ENCODE measurements at regions not wholly inside any gene's neighbourhood (a gene's known extent, or its start where the extent isn't known, plus 50 kb on each side); places are given as distances from the start of the nearest gene placed in this dataset.

GRCh38 chr2:19125901-19126680 lies 232.3 kb downstream of the OSR1 start:
- Histone ChIP-seq H3K9me3 (ENCODE audit: control insufficient read depth, insufficient read depth, low read length) (no peaks in the 10 kb centered on the region), H3K27ac (ENCODE audit: low read depth, low read length) (no peak overlapping the region), H3K27me3 (ENCODE audit: control insufficient read depth, insufficient read depth, low read length) (no peaks in the 10 kb centered on the region), H3K4me3 (ENCODE audit: low read depth, low read length) (no peak overlapping the region)
- no peak for DNase-seq (ENCODE audit: low read depth, low spot score)
- POLR2A ChIA-PET = no interaction called here
- no peak for TF ChIP-seq CTCF (IDR thresholded peaks at IDR 0.05; ENCODE audit: low read depth, low read length)
- CTCF ChIA-PET = no interaction called here

- peak overlapping the region; percentile 49 for H3K27ac ChIP-seq (ENCODE audit: low read depth, low read length)
- H3K27me3 ChIP-seq (ENCODE audit: control insufficient read depth, insufficient read depth, low read length) = peaks cover 3% of the 10 kb centered on the region
These were observed 234.3 kb downstream of the OSR1 start for GRCh38 chr2:19124135-19124534.

GRCh38 chr2:19123556-19123955 lies 234.9 kb downstream of the OSR1 start:
- Histone ChIP-seq H3K4me3 (ENCODE audit: low read depth, low read length) (no peak overlapping the region), H3K27ac (ENCODE audit: low read depth, low read length) (no peak overlapping the region), H3K27me3 (ENCODE audit: control insufficient read depth, insufficient read depth, low read length) (peaks cover 3% of the 10 kb centered on the region), H3K9me3 (ENCODE audit: control insufficient read depth, insufficient read depth, low read length) (no peaks in the 10 kb centered on the region)
- ChIA-PET CTCF (no interaction called here), POLR2A (interaction anchor here (1.2 kb wide), 1 partner anchor 235 kb away, joined by 6 read pairs; the partner anchor contains the start of gene OSR1)
- no peak for DNase-seq (ENCODE audit: low read depth, low spot score)
- no peak for TF ChIP-seq CTCF (IDR thresholded peaks at IDR 0.05; ENCODE audit: low read depth, low read length)

More at GRCh38 chr2:19124135-19124534, 234.3 kb downstream of the OSR1 start:
- no peaks in the 10 kb centered on the region for H3K9me3 ChIP-seq (ENCODE audit: control insufficient read depth, insufficient read depth, low read length)
- ChIA-PET POLR2A (interaction anchor here (1.2 kb wide), 1 partner anchor 234 kb away, joined by 6 read pairs; the partner anchor contains the start of gene OSR1), CTCF (no interaction called here)
- no peak overlapping the region for H3K4me3 ChIP-seq (ENCODE audit: low read depth, low read length)
- TF ChIP-seq CTCF (IDR thresholded peaks at IDR 0.05; ENCODE audit: low read depth, low read length) = no peak
- peak; percentile 66 for DNase-seq (ENCODE audit: low read depth, low spot score)

- no peak for DNase-seq (ENCODE audit: low read depth, low spot score)
- H3K27me3 ChIP-seq (ENCODE audit: control insufficient read depth, insufficient read depth, low read length) = peaks cover 3% of the 10 kb centered on the region
- H3K27ac ChIP-seq (ENCODE audit: low read depth, low read length) = no peak overlapping the region
- ChIA-PET CTCF (no interaction called here), POLR2A (no interaction called here)
- H3K4me3 ChIP-seq (ENCODE audit: low read depth, low read length) = no peak overlapping the region
- no peaks in the 10 kb centered on the region for H3K9me3 ChIP-seq (ENCODE audit: control insufficient read depth, insufficient read depth, low read length)
- TF ChIP-seq CTCF (IDR thresholded peaks at IDR 0.05; ENCODE audit: low read depth, low read length) = no peak
These were observed 236.2 kb downstream of the OSR1 start for GRCh38 chr2:19122220-19122619.
